ENCODE measurements at regions not wholly inside any gene's neighbourhood (a gene's known extent, or its start where the extent isn't known, plus 50 kb on each side); places are given as distances from the start of the nearest gene placed in this dataset.

- no peak for DNase-seq
Measured at GRCh38 chr22:47582067-47582466, 819.6 kb downstream of the TBC1D22A start.

- no peak for DNase-seq
Measured at GRCh38 chr22:47580121-47580520, 817.7 kb downstream of the TBC1D22A start.

- no peak for DNase-seq
Measured at GRCh38 chr22:47576908-47577307, 814.5 kb downstream of the TBC1D22A start.

GRCh38 chr22:47575291-47575690, 812.8 kb downstream of the TBC1D22A start:
- no peak for DNase-seq

GRCh38 chr22:47574556-47574955, 812.1 kb downstream of the TBC1D22A start:
- DNase-seq = no peak

- no peak for DNase-seq
Measured at GRCh38 chr22:47573141-47573540, 810.7 kb downstream of the TBC1D22A start.

- no peak for DNase-seq
Measured at GRCh38 chr22:47572443-47572842, 810.0 kb downstream of the TBC1D22A start.

- no peak for DNase-seq
Measured at GRCh38 chr22:47571616-47572015, 809.2 kb downstream of the TBC1D22A start.

- DNase-seq = no peak
Measured at GRCh38 chr22:47570851-47571250, 808.4 kb downstream of the TBC1D22A start.

GRCh38 chr22:47570300-47570685, 807.8 kb downstream of the TBC1D22A start:
- DNase-seq = no peak

- no peak for DNase-seq
Measured at GRCh38 chr22:47569389-47570299, 807.2 kb downstream of the TBC1D22A start.

GRCh38 chr22:47568700-47569099, 806.2 kb downstream of the TBC1D22A start:
- DNase-seq = no peak

- no peak for DNase-seq
Measured at GRCh38 chr22:47567126-47568090, 805.0 kb downstream of the TBC1D22A start.

- DNase-seq = no peak
Measured at GRCh38 chr22:47566491-47566890, 804.0 kb downstream of the TBC1D22A start.

GRCh38 chr22:47565607-47566006, 803.2 kb downstream of the TBC1D22A start:
- no peak for DNase-seq

GRCh38 chr22:47564651-47565434, 802.4 kb downstream of the TBC1D22A start:
- DNase-seq = no peak

GRCh38 chr22:47564158-47564450, 801.7 kb downstream of the TBC1D22A start:
- no peak for DNase-seq

GRCh38 chr22:47563406-47564157, 801.1 kb downstream of the TBC1D22A start:
- DNase-seq = no peak

GRCh38 chr22:47561766-47562165, 799.3 kb downstream of the TBC1D22A start:
- no peak for DNase-seq

- DNase-seq = no peak
Measured at GRCh38 chr22:47561115-47561675, 798.7 kb downstream of the TBC1D22A start.

- no peak for DNase-seq
Measured at GRCh38 chr22:47558828-47559700, 796.6 kb downstream of the TBC1D22A start.

Data from CD4-positive, alpha-beta T cell treated with Interleukin-21 for 1 hour (primary cell).